Heart right ventricle (tissue), 16 donors: ENCODE measurements at regions not wholly inside any gene's neighbourhood (a gene's known extent, or its start where the extent isn't known, plus 50 kb on each side); places are given as distances from the start of the nearest gene placed in this dataset.

Source experiments
- ATAC-seq, 8 donors: fragments of 200-7000 bp; cut with Tn5 transposase; one replicate each; pipeline ENCODE4 v1.9.1; 2020; ENCODE audit warnings: mild to moderate bottlenecking in 8 of 8, moderate library complexity in 8 of 8, moderate number of reproducible peaks in 1 of 8
- DNase-seq, 2 donors: peaks; one replicate each; pipeline ENCODE4 v3.0.0-alpha.2; 2020
- H3K27ac ChIP-seq, 10 donors: fragments of 200-600 bp; sonication (generic) in 2 of 10; one replicate each; pipeline versions ENCODE4 v1.5.0 to v1.8.0; 2020 to 2022; ENCODE audit warnings: mild to moderate bottlenecking in 3 of 10
- H3K27me3 ChIP-seq, 7 donors: fragments of 200-600 bp; one replicate each; pipeline ENCODE4 v1.8.0; 2021 to 2022; ENCODE audit warnings: mild to moderate bottlenecking in 2 of 7
- H3K36me3 ChIP-seq, 9 donors: fragments of 200-600 bp; sonication (generic) in 1 of 9; one replicate each; pipeline versions ENCODE4 v1.5.0 to v1.8.0; 2020 to 2022; ENCODE audit warnings: mild to moderate bottlenecking in 2 of 9
- H3K4me1 ChIP-seq, 9 donors: fragments of 200-600 bp; sonication (generic) in 1 of 9; one replicate each; pipeline versions ENCODE4 v1.5.0 to v1.8.0; 2020 to 2022; ENCODE audit warnings: mild to moderate bottlenecking in 4 of 9
- H3K4me3 ChIP-seq, 10 donors: fragments of 200-600 bp; sonication (generic) in 2 of 10; one replicate each; pipeline versions ENCODE4 v1.5.0 to v1.8.0; 2020 to 2022; ENCODE audit warnings: mild to moderate bottlenecking in 7 of 10, moderate library complexity in 2 of 10
- H3K9me3 ChIP-seq, 11 donors: fragments of 200-600 bp in 10 of 11; sonication (generic) in 2 of 11; one replicate each; pipeline versions ENCODE4 v1.5.0 to v1.8.0; 2013 to 2022; ENCODE audit warnings: mild to moderate bottlenecking in 2 of 11, control low read depth in 1 of 11, moderate library complexity in 1 of 11
- WGBS, 2 donors: extraction: QIAGEN DNeasy Blood & Tissue Kit; methylation state at CpG; one replicate each; pipeline ENCODE4 v1.1.7; 2013; ENCODE audit warnings: inconsistent platforms in 1 of 2; 5-methylcytosine and 5-hydroxymethylcytosine counted together
- intact Hi-C, 10 donors: fragments of 100-400 bp; cut with DNase I; formaldehyde crosslinking; loops; one replicate each; pipeline versions ENCODE4 v1.11.1 to v1.14.2; 2022
- TF ChIP-seq, protein P1 (sequence below), 9 donors: fragments of 200-600 bp; sonication (generic) in 2 of 9; IDR thresholded peaks; one replicate each; pipeline versions ENCODE4 v1.5.0 to v1.8.0; 2021 to 2022; ENCODE audit warnings: antibody characterized with exemption in 9 of 9, mild to moderate bottlenecking in 5 of 9, moderate library complexity in 1 of 9
- donor health status: Arrhythmogenic right ventricular cardiomyopathy.
- donor health status: ischemic (EF 13 %, LVEDD 7.1; RV severe dilation, severe dysfunction).
- donor health status: healthy with polysubstance abuse.
- donor health status: DM: no; HTN: yes; CAD: no.
- donor health status: DM: no; HTN: no; CAD: no.
- donor health status: ischemic (EF 25% LVEDD 6.9; RV normal size, moderate dysfunction).
- donor health status: ischemic (EF 25% LVEDD 5.7; RV mildly dilated, moderate dysfunction).
- donor health status: healthy.
- donor health status: DM: yes; HTN: yes; CAD: no.
- donor health status: Ischemic cardiomyopathy.
- donor health status: ischemic (EF 35%, LVEDD 5.7; RV mildly dilated, moderate dysfunction).
- donor health status: nonischemic (EF 11% LVEDD 7.7; RV severe dilation, severe dysfunction).
- donor health status: DM: yes; HTN: yes; CAD: no.
- donor health status: PGD.
- donor health status: ischemic (EF 29% LVEDD 5.4; RV normal size, mild dysfunction).
- donor health status: nonischemic (EF 23%, LVEDD 6.1; RV moderate dilation, normal function).

DNA sequence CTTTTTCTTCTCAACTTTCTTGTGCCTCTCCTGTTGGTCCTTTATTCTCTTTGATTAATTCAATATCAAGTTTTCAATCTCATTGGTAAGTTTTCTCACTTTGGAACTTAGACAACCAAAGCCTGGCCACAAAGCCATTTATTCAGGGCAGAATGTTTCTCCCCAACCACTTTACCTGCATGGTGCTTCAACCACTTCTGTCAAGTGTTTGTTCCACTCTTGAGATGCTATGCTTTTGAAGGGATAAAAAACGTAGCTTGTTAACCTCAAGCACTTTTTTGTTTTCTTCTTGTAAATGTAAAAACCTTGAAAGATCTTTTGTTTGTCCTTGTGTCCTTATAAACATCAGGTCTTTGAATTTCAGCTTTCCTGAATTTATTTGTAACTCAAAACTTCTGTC, 966.7 kb downstream of the MAT2B start:
- intact Hi-C loops: loop anchor here in 1 of 10 donors (10.0 kb wide), 2 partner anchors 417 to 457 kb away; no protein-coding TSS in a partner anchor
- DNase-seq (no peak), ATAC-seq (no peak)
- Histone ChIP-seq H3K9me3 (peaks cover 0 to 9% (median 0%) of the 10 kb centered on the region in 11 donors), H3K4me1 (no peaks in the 10 kb centered on the region), H3K27ac (no peak overlapping the region), H3K4me3 (no peak overlapping the region), H3K36me3 (no peaks in the 10 kb centered on the region), H3K27me3 (no peaks in the 10 kb centered on the region)
- WGBS, 2 donors: 44 to 67% methylated on average over 1 of the region's 1 CpG
- TF ChIP-seq, protein P1, sequence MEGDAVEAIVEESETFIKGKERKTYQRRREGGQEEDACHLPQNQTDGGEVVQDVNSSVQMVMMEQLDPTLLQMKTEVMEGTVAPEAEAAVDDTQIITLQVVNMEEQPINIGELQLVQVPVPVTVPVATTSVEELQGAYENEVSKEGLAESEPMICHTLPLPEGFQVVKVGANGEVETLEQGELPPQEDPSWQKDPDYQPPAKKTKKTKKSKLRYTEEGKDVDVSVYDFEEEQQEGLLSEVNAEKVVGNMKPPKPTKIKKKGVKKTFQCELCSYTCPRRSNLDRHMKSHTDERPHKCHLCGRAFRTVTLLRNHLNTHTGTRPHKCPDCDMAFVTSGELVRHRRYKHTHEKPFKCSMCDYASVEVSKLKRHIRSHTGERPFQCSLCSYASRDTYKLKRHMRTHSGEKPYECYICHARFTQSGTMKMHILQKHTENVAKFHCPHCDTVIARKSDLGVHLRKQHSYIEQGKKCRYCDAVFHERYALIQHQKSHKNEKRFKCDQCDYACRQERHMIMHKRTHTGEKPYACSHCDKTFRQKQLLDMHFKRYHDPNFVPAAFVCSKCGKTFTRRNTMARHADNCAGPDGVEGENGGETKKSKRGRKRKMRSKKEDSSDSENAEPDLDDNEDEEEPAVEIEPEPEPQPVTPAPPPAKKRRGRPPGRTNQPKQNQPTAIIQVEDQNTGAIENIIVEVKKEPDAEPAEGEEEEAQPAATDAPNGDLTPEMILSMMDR (IDR thresholded peaks at IDR 0.05): no peak

DNA sequence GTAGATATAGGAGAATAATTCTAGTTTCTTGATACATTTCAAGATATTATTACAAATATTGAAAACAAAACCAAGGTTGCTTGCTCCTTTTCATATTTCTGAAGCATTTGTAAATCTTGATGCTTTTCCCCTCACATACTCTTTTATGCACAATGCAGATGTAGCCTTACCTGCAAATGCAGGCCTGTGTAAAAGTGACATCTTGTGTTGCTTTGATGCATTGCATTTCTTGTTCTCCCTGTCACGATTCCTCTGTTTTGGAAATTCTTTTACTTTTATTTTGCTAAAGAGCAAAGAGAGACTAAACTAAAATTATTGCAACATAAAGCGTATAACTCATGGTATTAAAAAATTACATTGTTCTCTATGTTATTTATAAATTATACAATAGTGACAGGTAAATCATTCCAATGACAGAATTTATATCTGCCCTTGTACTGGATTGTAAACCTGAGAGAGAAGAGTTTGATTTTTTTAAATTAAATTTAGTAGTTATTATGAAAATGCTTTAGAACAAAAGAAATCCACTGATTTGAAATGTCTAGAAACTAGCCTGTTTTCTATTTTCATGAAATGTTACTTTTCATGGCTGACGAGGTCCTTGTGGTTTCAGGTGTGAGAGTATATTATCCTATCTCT, 970.0 kb downstream of the MAT2B start:
- Histone ChIP-seq H3K9me3 (peaks cover 0 to 9% (median 0%) of the 10 kb centered on the region in 11 donors), H3K4me1 (no peaks in the 10 kb centered on the region), H3K27me3 (no peaks in the 10 kb centered on the region), H3K36me3 (no peaks in the 10 kb centered on the region), H3K4me3 (no peak overlapping the region), H3K27ac (no peak overlapping the region)
- TF ChIP-seq, protein P1 (IDR thresholded peaks at IDR 0.05): peak; percentile 16 to 60 (median 46)
- DNase-seq (no peak), ATAC-seq (no peak)
- intact Hi-C loops: loop anchor here in 1 of 10 donors (10.0 kb wide), 2 partner anchors 421 to 461 kb away; no protein-coding TSS in a partner anchor
- WGBS, 2 donors: 70 to 73% methylated on average over 3 of the region's 3 CpGs

DNA sequence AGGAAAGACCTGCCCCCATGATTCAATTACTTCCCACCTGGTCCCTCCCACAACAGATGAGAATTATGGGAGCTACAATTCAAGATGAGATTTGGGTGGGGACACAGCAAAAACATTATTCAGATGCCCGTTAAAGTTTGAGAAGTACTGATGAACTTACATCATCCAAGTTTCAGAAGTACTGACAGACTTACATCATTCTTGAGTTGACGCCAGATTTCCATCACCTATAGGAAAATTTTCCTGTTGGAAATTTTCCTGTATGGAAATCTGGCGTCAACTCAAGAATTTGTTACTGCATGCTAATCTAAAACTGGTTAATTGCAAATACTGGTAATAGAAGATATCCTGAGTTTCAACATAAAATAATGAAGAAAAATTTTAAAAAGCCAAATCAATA, 975.9 kb downstream of the MAT2B start:
- 63 to 68% methylated on average over 3 of the region's 3 CpGs for WGBS, 2 donors
- ATAC-seq: no peak
- intact Hi-C loops: no loop called here

DNA sequence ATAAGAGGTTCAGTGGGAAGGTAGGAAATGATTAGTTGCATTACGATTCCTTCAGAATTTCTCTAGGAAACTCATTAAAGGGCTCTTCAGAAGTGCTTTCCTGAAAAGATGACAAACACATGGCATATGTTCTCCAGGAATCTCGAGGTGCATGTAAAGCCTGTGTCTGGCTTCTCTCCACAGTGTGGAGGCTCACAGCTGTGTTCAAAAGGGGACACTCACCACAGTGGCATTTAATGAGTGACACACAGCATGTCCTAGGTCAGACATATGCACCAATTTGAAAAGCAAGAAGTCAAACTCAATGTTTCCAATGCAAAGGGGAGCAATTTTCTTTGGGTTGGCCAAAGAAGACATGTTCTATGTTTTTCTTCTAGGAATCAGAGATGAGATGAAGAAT, 976.9 kb downstream of the MAT2B start:
- intact Hi-C loops: no loop called here

More for the DNA sequence above, 975.9 kb downstream of the MAT2B start:
- no peaks in the 10 kb centered on the region for H3K9me3 ChIP-seq
- TF ChIP-seq, protein P1 (IDR thresholded peaks at IDR 0.05): no peak
- H3K27ac ChIP-seq: no peak overlapping the region
- H3K27me3 ChIP-seq: no peaks in the 10 kb centered on the region
- H3K36me3 ChIP-seq: no peaks in the 10 kb centered on the region
- no peak for DNase-seq
- H3K4me3 ChIP-seq: no peak overlapping the region
- no peaks in the 10 kb centered on the region for H3K4me1 ChIP-seq

More for the DNA sequence above, 976.9 kb downstream of the MAT2B start:
- WGBS, 2 donors: 54 to 60% methylated on average over 2 of the region's 2 CpGs
- no peaks in the 10 kb centered on the region for H3K4me1 ChIP-seq
- H3K27ac ChIP-seq: no peak overlapping the region
- no peak for DNase-seq
- no peak for ATAC-seq
- H3K4me3 ChIP-seq: no peak overlapping the region
- TF ChIP-seq, protein P1 (IDR thresholded peaks at IDR 0.05): no peak
- no peaks in the 10 kb centered on the region for H3K36me3 ChIP-seq
- no peaks in the 10 kb centered on the region for H3K9me3 ChIP-seq
- H3K27me3 ChIP-seq: no peaks in the 10 kb centered on the region
